Psoas muscle (tissue), 7 donors: ENCODE measurements at regions not wholly inside any gene's neighbourhood (a gene's known extent, or its start where the extent isn't known, plus 50 kb on each side); places are given as distances from the start of the nearest gene placed in this dataset.

Experiments used
- ATAC-seq, 4 donors: fragments of 200-7000 bp; cut with Tn5 transposase; one replicate each; pipeline ENCODE4 v1.9.1; 2020; ENCODE audit warnings: moderate library complexity in 3 of 4, mild to moderate bottlenecking in 2 of 4
- DNase-seq, 2 donors: peaks; one replicate each; pipeline ENCODE4 v3.0.0-alpha.2; 2020
- H3K27ac ChIP-seq: fragments of 200-600 bp; one replicate; pipeline ENCODE4 v1.8.0; 2022
- H3K27me3 ChIP-seq, 3 donors: fragments of 200-600 bp in 1 of 3; one replicate each; pipeline versions ENCODE4 v1.6.1 to v1.8.0; 2013 to 2022; ENCODE audit warnings: low read length in 2 of 3, mild to moderate bottlenecking in 2 of 3, moderate library complexity in 1 of 3; ENCODE audit not compliant: insufficient read depth in 3 of 3
- H3K36me3 ChIP-seq, 2 donors: fragments of 200-600 bp in 1 of 2; one replicate each; pipeline versions ENCODE4 v1.6.1 to v1.8.0; 2013 to 2022; ENCODE audit warnings: low read depth in 1 of 2, mild to moderate bottlenecking in 1 of 2, moderate library complexity in 1 of 2; ENCODE audit not compliant: insufficient read depth in 1 of 2
- H3K4me1 ChIP-seq: fragments of 200-600 bp; one replicate; pipeline ENCODE4 v1.8.0; 2022
- H3K4me3 ChIP-seq: fragments of 200-600 bp; one replicate; pipeline ENCODE4 v1.8.0; 2022; ENCODE audit warnings: mild to moderate bottlenecking
- H3K9me3 ChIP-seq: fragments of 200-600 bp; one replicate; pipeline ENCODE4 v1.8.0; 2022
- WGBS, 3 donors: extraction: QIAGEN DNeasy Blood & Tissue Kit; methylation state at CpG; one replicate each; pipeline versions ENCODE4 v1.1.6 to v1.1.7; 2013; 5-methylcytosine and 5-hydroxymethylcytosine counted together
- intact Hi-C, 2 donors: fragments of 100-400 bp; cut with DNase I; formaldehyde crosslinking; loops; one replicate each; pipeline versions ENCODE4 v1.11.0 to v1.14.2; 2022
- TF ChIP-seq, protein P1 (sequence below): fragments of 200-600 bp; IDR thresholded peaks from one replicate; pipeline ENCODE4 v1.8.0; 2022; ENCODE audit warnings: antibody characterized with exemption
- donor health status: healthy with polysubstance abuse.
- donor health status: DM: no; HTN: no; CAD: no; lungs with moderate emphysema.
- donor health status: Bipolar disorder and iron deficiency.
- donor health status: healthy.
- donor health status: DM: yes; HTN: yes; CAD: no.
- donor health status: DM: no; HTN: no; CAD: no.
- donor health status: DM: yes; HTN: yes; CAD: no.

DNA sequence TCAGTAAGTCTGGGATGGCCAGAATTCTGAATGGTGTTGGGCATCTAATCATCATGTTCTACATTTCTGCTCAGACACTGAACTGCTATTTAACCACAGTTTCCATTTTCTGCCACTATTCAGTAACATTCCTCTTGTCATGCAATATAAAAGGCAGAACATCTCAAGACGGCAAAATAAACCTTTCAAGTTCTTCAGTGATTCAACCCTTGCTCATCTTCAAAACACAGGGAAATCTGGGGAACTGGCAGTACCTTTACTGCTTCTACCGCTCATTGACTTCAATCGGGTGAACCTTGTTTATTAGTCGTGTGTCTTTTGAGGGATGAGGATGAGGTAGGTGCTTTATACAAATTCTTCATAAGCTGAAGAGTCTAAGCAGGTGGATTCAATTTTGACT, 184.7 kb upstream of the ANK3 start:
- no peaks in the 10 kb centered on the region for H3K27me3 ChIP-seq
- ATAC-seq (no peak), DNase-seq (no peak)
- intact Hi-C loops = loop anchor here in 1 of 2 donors (10.0 kb wide), 1 partner anchor 130 kb away; no protein-coding TSS in a partner anchor
- H3K36me3 ChIP-seq = no peaks in the 10 kb centered on the region
- peak overlapping the region; percentile 75 for H3K27ac ChIP-seq
- no peaks in the 10 kb centered on the region for H3K9me3 ChIP-seq
- TF ChIP-seq, protein P1, sequence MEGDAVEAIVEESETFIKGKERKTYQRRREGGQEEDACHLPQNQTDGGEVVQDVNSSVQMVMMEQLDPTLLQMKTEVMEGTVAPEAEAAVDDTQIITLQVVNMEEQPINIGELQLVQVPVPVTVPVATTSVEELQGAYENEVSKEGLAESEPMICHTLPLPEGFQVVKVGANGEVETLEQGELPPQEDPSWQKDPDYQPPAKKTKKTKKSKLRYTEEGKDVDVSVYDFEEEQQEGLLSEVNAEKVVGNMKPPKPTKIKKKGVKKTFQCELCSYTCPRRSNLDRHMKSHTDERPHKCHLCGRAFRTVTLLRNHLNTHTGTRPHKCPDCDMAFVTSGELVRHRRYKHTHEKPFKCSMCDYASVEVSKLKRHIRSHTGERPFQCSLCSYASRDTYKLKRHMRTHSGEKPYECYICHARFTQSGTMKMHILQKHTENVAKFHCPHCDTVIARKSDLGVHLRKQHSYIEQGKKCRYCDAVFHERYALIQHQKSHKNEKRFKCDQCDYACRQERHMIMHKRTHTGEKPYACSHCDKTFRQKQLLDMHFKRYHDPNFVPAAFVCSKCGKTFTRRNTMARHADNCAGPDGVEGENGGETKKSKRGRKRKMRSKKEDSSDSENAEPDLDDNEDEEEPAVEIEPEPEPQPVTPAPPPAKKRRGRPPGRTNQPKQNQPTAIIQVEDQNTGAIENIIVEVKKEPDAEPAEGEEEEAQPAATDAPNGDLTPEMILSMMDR = no peak
- H3K4me3 ChIP-seq = no peak overlapping the region
- H3K4me1 ChIP-seq = peaks cover 14% of the 10 kb centered on the region
- WGBS, 3 donors = 87 to 98% (median 94%) methylated on average over 4 of the region's 4 CpGs

DNA sequence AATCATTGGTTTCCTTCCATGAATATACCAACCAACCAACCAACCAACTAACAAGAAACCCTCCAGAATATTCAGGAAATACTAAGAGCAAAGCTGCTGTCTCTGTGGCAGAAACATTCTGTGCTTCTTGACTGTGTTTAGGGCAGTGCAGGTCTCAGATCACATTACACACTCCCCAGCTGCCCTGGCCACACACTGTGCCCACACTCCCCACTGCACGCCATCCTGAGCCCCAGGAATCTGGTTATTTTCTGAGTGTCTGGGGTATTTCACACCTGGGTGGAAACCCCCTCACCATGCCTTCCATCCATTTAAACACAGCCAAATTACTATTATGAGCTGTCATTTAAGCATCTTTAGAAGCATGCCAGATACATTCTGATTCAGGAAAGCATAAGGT, 183.7 kb upstream of the ANK3 start:
- no peak for DNase-seq
- H3K4me1 ChIP-seq = peaks cover 14% of the 10 kb centered on the region
- peak overlapping the region; percentile 75 for H3K27ac ChIP-seq
- TF ChIP-seq, protein P1 = no peak
- no peaks in the 10 kb centered on the region for H3K36me3 ChIP-seq
- intact Hi-C loops = loop anchor here in 1 of 2 donors (10.0 kb wide), 1 partner anchor 129 kb away; no protein-coding TSS in a partner anchor
- H3K27me3 ChIP-seq = no peaks in the 10 kb centered on the region
- 35 to 44% (median 38%) methylated on average over 1 of the region's 1 CpG for WGBS, 3 donors
- H3K4me3 ChIP-seq = peak overlapping the region; percentile 61
- peak; percentile 67 to 81 (median 72) for ATAC-seq
- no peaks in the 10 kb centered on the region for H3K9me3 ChIP-seq

DNA sequence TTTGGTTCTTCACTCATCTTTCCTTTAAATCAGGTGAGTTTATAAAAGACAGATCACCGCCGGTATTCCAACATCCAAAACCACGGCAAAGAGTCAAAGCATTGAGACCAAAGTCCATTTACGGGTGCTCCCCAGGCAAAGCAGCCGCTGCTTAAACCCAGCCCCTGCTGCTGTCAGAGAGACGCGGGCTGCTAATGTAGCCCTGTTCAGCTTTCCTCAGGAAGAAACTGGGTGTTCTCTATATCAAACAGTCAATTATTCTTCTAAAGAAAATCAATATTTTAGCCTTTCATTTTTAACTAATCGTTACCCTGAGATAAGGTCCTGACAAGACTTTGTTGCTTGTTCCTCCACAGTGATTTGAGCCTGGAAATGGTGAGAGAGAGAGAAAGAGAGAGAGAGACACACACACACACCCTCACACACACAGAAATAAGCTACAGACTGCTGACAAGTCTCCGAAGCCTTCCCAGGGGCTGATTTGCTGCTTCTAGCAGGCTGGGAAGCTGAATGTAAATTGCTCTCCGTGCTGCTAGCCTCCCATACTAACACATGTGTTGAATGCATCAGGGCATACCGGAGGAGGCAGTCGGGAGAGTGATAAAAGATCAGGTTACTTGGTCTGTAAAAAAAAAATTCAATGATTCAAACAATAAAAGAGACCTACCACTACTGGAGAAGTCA, 183.0 kb upstream of the ANK3 start:
- H3K4me3 ChIP-seq = peak overlapping the region; percentile 61
- ATAC-seq = peak; percentile 58 to 70 (median 65)
- peak overlapping the region; percentile 75 for H3K27ac ChIP-seq
- peaks cover 14% of the 10 kb centered on the region for H3K4me1 ChIP-seq
- no peaks in the 10 kb centered on the region for H3K36me3 ChIP-seq
- intact Hi-C loops = loop anchor here in 1 of 2 donors (10.0 kb wide), 1 partner anchor 128 kb away; no protein-coding TSS in a partner anchor
- no peaks in the 10 kb centered on the region for H3K9me3 ChIP-seq
- H3K27me3 ChIP-seq = no peaks in the 10 kb centered on the region
- no peak for DNase-seq
- TF ChIP-seq, protein P1 = no peak
- WGBS, 3 donors = 1 to 2% (median 1%) methylated on average over 12 of the region's 12 CpGs

DNA sequence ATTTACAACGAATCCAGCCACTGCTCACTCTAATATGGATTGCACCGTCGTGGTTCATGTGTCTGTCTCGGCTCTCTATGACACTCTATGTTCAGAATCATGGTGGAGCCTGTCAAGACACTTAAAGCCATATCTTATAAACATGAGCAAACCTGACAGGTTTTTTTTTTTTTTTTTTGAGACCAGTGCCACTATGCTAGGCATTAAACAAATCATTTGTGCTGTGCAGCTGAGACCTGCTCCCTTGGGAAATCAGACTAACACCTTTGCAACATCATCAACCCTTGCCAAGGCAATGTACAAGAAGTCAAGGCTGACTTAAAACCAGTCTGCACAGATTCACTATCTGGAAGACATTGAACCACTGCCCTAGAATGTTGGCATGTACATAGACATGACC, 181.2 kb upstream of the ANK3 start:
- peaks cover 14% of the 10 kb centered on the region for H3K4me1 ChIP-seq
- peak overlapping the region; percentile 75 for H3K27ac ChIP-seq
- H3K27me3 ChIP-seq = no peaks in the 10 kb centered on the region
- DNase-seq (no peak), ATAC-seq (peak; percentile 13 to 59 (median 33))
- WGBS, 3 donors = 36 to 65% (median 47%) methylated on average over 4 of the region's 4 CpGs
- H3K4me3 ChIP-seq = peak overlapping the region; percentile 61
- intact Hi-C loops = loop anchor here in 1 of 2 donors (10.0 kb wide), 1 partner anchor 126 kb away; no protein-coding TSS in a partner anchor
- TF ChIP-seq, protein P1 = no peak
- H3K9me3 ChIP-seq = no peaks in the 10 kb centered on the region
- H3K36me3 ChIP-seq = no peaks in the 10 kb centered on the region
